C4-2B (cell line): ENCODE measurements at regions not wholly inside any gene's neighbourhood (a gene's known extent, or its start where the extent isn't known, plus 50 kb on each side); places are given as distances from the start of the nearest gene placed in this dataset.
"Not testable (repeated sequence)": the region's sequence is repeated elsewhere in the genome, so short reads cannot be mapped to it uniquely, and the experiment has no call there.

Experiments
- H3K27ac ChIP-seq: fragments of 450-650 bp; 2 replicates; pipeline ENCODE4 v1.5.1; 2017
- CTCF ChIP-seq: fragments of 450-650 bp; conservative IDR thresholded peaks from 2 replicates; pipeline ENCODE4 v1.5.1; 2017; ENCODE audit warnings: mild to moderate bottlenecking
- ZFX ChIP-seq: fragments of 450-650 bp; IDR thresholded peaks from 2 replicates; pipeline ENCODE4 v1.6.1; 2017

GRCh38 chr6:86500035-86500434 lies 437.3 kb upstream of the HTR1E start:
- H3K27ac ChIP-seq = no peak overlapping the region
- TF ChIP-seq CTCF (no peak), ZFX (no peak)

- H3K27ac ChIP-seq = not testable (repeated sequence)
Measured at GRCh38 chr6:86489042-86489441, 448.3 kb upstream of the HTR1E start.

- no peak for TF ChIP-seq CTCF
- no peak overlapping the region for H3K27ac ChIP-seq
Measured at GRCh38 chr6:86487660-86488221, 449.6 kb upstream of the HTR1E start.

- not testable (repeated sequence) for H3K27ac ChIP-seq
Measured at GRCh38 chr6:86478316-86478715, 459.0 kb upstream of the HTR1E start.

GRCh38 chr6:86477500-86478148 lies 459.7 kb upstream of the HTR1E start:
- no peak overlapping the region for H3K27ac ChIP-seq
- TF ChIP-seq ZFX (no peak), CTCF (no peak)

- H3K27ac ChIP-seq = no peak overlapping the region
- no peak for TF ChIP-seq CTCF
- TF ChIP-seq ZFX = no peak
Measured at GRCh38 chr6:86476311-86476710, 461.0 kb upstream of the HTR1E start.

- H3K27ac ChIP-seq = no peak overlapping the region
- TF ChIP-seq CTCF (no peak), ZFX (no peak)
Measured at GRCh38 chr6:86474081-86474480, 463.2 kb upstream of the HTR1E start.

- no peak overlapping the region for H3K27ac ChIP-seq
- no peak for TF ChIP-seq ZFX
- TF ChIP-seq CTCF = no peak
Measured at GRCh38 chr6:86471791-86472190, 465.5 kb upstream of the HTR1E start.
